H1 (cell line): ENCODE measurements at regions not wholly inside any gene's neighbourhood (a gene's known extent, or its start where the extent isn't known, plus 50 kb on each side); places are given as distances from the start of the nearest gene placed in this dataset.

Experiments
- ASH2L ChIP-seq: fragments of 200-600, 300-600 bp; sonication (generic); IDR thresholded peaks from one replicate; pipeline ENCODE4 v1.7.1; 2017; ENCODE audit warnings: low read length
- CTBP2 ChIP-seq: IDR thresholded peaks from 2 replicates; pipeline ENCODE4 v1.7.0; 2011; ENCODE audit warnings: borderline replicate concordance, mild to moderate bottlenecking, moderate library complexity, mixed read lengths, low read length; ENCODE audit not compliant: insufficient read depth, insufficient read length
- EP300 ChIP-seq, 2 experiments: IDR thresholded peaks; 1 replicate in 1 of 2; 2 replicates in 1 of 2; pipeline ENCODE4 v1.6.1; 2011 to 2012; ENCODE audit warnings: low read depth in 2 of 2, low read length in 2 of 2, mild to moderate bottlenecking in 2 of 2, borderline replicate concordance in 1 of 2, inconsistent platforms in 1 of 2, moderate library complexity in 1 of 2
- MAX ChIP-seq: IDR thresholded peaks from 2 replicates; pipeline ENCODE4 v1.6.1; 2012; ENCODE audit warnings: inconsistent platforms
- NRF1 ChIP-seq: IDR thresholded peaks from 2 replicates; pipeline ENCODE4 v1.6.1; 2011; ENCODE audit warnings: mild to moderate bottlenecking, low read depth, low read length, improper control_type of control experiment
- RFX5 ChIP-seq: IDR thresholded peaks from 2 replicates; pipeline ENCODE4 v1.6.1; 2011; ENCODE audit warnings: low read depth, low read length, improper control_type of control experiment, borderline replicate concordance
- RXRA ChIP-seq: IDR thresholded peaks from 2 replicates; pipeline ENCODE4 v1.6.1; 2011; ENCODE audit warnings: low read depth, mild to moderate bottlenecking, low read length, moderate library complexity; ENCODE audit not compliant: insufficient read depth
- SIX5 ChIP-seq: IDR thresholded peaks from 2 replicates; pipeline ENCODE4 v1.6.1; 2011; ENCODE audit warnings: mild to moderate bottlenecking, low read depth, low read length
- SP1 ChIP-seq: IDR thresholded peaks from 2 replicates; pipeline ENCODE4 v1.6.1; 2011; ENCODE audit warnings: low read depth, low read length
- SP4 ChIP-seq: IDR thresholded peaks from 2 replicates; pipeline ENCODE4 v1.6.1; 2012; ENCODE audit warnings: low read length, inconsistent platforms
- SUZ12 ChIP-seq: fragments of 200-600 bp; sonication (generic); IDR thresholded peaks from 2 replicates; pipeline ENCODE4 v1.6.1; 2012; ENCODE audit warnings: mild to moderate bottlenecking, inconsistent platforms, low read length, moderate library complexity, mixed read lengths
- YY1 ChIP-seq: IDR thresholded peaks from 2 replicates; pipeline ENCODE4 v1.6.1; 2011; ENCODE audit warnings: low read depth, mild to moderate bottlenecking, low read length
- TF ChIP-seq, protein P1 (sequence below): fragments of 300-600 bp; sonication (generic); IDR thresholded peaks from 2 replicates; pipeline ENCODE4 v1.7.1; 2012; ENCODE audit warnings: low read length, moderate library complexity, mild to moderate bottlenecking, inconsistent platforms; ENCODE audit not compliant: insufficient replicate concordance

GRCh38 chr11:97622795-97623194, 1233.0 kb downstream of the JRKL start (continued):
- TF ChIP-seq, protein P1, sequence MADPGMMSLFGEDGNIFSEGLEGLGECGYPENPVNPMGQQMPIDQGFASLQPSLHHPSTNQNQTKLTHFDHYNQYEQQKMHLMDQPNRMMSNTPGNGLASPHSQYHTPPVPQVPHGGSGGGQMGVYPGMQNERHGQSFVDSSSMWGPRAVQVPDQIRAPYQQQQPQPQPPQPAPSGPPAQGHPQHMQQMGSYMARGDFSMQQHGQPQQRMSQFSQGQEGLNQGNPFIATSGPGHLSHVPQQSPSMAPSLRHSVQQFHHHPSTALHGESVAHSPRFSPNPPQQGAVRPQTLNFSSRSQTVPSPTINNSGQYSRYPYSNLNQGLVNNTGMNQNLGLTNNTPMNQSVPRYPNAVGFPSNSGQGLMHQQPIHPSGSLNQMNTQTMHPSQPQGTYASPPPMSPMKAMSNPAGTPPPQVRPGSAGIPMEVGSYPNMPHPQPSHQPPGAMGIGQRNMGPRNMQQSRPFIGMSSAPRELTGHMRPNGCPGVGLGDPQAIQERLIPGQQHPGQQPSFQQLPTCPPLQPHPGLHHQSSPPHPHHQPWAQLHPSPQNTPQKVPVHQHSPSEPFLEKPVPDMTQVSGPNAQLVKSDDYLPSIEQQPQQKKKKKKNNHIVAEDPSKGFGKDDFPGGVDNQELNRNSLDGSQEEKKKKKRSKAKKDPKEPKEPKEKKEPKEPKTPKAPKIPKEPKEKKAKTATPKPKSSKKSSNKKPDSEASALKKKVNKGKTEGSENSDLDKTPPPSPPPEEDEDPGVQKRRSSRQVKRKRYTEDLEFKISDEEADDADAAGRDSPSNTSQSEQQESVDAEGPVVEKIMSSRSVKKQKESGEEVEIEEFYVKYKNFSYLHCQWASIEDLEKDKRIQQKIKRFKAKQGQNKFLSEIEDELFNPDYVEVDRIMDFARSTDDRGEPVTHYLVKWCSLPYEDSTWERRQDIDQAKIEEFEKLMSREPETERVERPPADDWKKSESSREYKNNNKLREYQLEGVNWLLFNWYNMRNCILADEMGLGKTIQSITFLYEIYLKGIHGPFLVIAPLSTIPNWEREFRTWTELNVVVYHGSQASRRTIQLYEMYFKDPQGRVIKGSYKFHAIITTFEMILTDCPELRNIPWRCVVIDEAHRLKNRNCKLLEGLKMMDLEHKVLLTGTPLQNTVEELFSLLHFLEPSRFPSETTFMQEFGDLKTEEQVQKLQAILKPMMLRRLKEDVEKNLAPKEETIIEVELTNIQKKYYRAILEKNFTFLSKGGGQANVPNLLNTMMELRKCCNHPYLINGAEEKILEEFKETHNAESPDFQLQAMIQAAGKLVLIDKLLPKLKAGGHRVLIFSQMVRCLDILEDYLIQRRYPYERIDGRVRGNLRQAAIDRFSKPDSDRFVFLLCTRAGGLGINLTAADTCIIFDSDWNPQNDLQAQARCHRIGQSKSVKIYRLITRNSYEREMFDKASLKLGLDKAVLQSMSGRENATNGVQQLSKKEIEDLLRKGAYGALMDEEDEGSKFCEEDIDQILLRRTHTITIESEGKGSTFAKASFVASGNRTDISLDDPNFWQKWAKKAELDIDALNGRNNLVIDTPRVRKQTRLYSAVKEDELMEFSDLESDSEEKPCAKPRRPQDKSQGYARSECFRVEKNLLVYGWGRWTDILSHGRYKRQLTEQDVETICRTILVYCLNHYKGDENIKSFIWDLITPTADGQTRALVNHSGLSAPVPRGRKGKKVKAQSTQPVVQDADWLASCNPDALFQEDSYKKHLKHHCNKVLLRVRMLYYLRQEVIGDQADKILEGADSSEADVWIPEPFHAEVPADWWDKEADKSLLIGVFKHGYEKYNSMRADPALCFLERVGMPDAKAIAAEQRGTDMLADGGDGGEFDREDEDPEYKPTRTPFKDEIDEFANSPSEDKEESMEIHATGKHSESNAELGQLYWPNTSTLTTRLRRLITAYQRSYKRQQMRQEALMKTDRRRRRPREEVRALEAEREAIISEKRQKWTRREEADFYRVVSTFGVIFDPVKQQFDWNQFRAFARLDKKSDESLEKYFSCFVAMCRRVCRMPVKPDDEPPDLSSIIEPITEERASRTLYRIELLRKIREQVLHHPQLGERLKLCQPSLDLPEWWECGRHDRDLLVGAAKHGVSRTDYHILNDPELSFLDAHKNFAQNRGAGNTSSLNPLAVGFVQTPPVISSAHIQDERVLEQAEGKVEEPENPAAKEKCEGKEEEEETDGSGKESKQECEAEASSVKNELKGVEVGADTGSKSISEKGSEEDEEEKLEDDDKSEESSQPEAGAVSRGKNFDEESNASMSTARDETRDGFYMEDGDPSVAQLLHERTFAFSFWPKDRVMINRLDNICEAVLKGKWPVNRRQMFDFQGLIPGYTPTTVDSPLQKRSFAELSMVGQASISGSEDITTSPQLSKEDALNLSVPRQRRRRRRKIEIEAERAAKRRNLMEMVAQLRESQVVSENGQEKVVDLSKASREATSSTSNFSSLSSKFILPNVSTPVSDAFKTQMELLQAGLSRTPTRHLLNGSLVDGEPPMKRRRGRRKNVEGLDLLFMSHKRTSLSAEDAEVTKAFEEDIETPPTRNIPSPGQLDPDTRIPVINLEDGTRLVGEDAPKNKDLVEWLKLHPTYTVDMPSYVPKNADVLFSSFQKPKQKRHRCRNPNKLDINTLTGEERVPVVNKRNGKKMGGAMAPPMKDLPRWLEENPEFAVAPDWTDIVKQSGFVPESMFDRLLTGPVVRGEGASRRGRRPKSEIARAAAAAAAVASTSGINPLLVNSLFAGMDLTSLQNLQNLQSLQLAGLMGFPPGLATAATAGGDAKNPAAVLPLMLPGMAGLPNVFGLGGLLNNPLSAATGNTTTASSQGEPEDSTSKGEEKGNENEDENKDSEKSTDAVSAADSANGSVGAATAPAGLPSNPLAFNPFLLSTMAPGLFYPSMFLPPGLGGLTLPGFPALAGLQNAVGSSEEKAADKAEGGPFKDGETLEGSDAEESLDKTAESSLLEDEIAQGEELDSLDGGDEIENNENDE: no peak
- no peak for TF ChIP-seq ASH2L
- no peak for TF ChIP-seq NRF1
- TF ChIP-seq SP4: no peak
- TF ChIP-seq RFX5: no peak
- no peak for TF ChIP-seq RXRA
- no peak for TF ChIP-seq YY1
- TF ChIP-seq MAX: no peak
- no peak for TF ChIP-seq EP300 (IDR thresholded peaks at IDR 0.05; ENCODE audit: borderline replicate concordance in 1 of 2, low read depth in 2 of 2, low read length in 2 of 2)
- no peak for TF ChIP-seq SP1
- TF ChIP-seq CTBP2: no peak
- no peak for TF ChIP-seq SIX5
- TF ChIP-seq SUZ12: no peak
